GM18907 (cell line): ENCODE measurements at regions not wholly inside any gene's neighbourhood (a gene's known extent, or its start where the extent isn't known, plus 50 kb on each side); places are given as distances from the start of the nearest gene placed in this dataset.

Source experiments
- ATAC-seq: cut with Tn5 transposase; IDR thresholded peaks from one replicate; pipeline ENCODE4 v1.9.1; 2021; ENCODE audit warnings: mild to moderate bottlenecking, moderate library complexity; ENCODE audit not compliant: unreplicated experiment

DNA sequence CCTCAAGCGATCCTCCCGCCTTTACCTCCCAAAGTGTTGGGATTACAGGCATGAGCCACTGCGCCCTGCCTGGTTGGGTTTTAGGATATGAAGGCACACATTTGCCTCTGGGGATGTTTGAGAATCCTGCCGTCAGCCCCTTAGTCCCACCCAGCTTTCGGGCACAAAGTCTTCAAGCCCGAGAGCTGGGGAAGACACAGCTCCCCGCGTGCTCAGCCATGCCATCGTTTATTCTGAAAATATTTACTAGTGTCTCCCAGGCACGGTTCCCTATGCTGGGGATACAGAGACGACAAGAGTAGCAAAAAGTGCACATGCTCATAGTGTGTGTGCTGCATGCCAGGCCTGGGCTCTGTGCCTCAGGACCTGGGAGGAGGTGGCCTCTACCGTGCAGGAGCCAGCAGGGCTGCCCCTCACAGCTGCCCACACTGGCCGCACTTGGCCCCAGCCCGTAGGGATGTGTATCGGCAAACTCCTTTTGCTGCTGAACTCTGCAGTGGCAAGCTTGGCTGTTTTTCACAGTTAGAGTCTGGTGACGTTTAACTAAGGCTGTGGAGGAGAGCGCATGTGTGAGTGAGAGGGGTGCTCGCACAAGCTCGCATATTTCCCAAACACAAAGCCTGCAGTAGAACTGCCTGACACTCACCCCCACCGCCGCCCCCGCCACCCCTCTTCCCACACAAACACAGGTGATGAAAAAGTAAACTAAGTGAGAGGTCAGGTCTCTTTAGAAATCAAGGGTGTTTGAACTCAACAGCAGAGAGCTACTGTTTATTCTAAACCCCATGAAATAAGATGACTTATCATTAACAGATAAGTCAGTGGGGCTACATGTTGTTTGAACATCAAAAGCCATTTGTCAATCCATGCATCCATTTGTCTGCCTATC is 266.4 kb downstream of the MRTFB start:
- no peak for ATAC-seq

DNA sequence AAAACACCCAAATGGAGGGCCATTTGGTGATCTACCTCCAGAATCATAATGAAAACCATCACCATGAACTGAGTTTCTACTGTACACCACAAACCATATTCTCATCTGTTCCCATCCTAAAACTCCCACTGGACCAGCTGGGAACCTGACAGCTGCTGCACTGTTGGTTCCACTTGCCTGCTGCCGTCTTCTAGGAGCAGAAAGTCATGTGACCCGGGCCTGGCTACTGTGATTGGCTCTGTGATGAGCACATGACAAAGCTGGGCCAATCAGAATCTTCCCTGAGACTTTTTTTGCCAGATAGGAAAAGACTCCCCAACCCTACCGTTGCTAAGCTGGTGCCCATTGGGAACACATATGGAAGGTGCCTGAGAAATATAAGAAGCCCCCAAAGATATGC is 264.2 kb downstream of the MRTFB start:
- no peak for ATAC-seq

DNA sequence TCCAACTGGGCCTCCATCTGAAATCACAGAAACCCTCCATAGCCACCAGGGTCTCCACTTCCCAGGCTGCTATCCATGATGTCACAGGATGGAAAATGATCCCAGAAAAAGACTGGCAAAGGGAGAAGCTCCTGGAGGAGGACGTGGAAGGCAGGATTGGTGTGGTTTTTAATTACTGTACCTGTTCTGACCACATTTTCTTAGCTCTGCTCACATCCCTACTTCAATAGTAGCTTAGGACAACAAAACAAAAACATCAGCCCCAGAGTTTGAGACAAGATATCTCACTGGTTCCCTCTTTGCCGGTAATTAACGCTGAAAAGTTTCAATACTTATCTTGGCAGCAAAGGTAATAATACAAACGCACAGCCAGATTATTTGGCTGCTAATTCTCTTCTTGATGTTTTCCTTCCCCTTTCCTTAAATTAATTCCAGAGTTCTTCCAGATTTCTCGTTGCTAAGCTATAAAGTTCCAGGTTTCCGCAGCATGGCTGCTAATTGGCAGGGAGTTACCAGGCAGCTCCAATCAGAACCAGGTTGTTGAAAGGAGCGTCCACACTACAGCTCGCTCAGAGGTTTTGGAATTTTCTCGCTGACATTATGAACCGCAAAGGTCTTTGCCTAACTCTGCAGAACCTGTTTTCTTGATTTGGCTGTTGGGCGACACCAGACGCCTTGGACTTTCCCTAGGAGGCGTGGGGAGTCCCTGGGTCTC is 263.4 kb downstream of the MRTFB start:
- no peak for ATAC-seq

DNA sequence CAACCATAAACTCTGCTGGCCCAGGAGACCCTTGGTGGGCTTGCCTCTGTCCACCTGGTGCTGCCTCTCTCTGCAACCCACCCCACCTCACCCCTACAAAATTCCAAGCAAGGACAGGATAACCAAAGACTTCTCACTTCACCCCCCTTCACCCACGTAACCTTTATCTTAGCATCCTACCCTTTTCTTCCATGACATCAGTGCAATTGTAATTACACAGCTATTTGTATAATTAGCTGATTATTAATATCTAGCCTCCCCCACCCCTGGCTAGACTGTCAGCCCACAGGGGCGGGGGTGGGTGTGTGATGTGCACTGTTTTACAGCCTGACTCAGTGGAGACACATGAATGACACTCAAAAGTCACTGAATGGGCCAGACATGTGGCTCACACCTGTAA is 262.2 kb downstream of the MRTFB start:
- no peak for ATAC-seq

DNA sequence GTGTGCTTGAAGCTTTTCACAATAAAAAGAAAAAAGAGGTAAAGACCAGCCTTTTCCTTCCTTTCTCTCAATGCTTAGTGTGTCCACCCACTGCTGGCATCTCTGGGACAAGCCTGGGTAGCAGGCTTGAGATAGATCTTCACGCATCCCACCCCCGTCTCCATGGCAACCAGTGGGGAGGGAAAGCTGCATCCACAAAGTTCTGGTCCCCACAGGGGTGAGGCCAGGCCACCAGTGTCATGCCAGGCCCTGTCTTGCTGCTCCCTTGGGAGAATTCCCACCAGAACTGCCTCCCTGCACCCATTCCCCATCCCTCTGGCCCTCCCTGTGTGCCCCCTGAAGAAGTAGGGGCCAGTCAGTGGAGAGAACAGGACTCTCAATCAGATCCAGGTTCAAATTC is 259.9 kb downstream of the MRTFB start:
- ATAC-seq, result no peak

DNA sequence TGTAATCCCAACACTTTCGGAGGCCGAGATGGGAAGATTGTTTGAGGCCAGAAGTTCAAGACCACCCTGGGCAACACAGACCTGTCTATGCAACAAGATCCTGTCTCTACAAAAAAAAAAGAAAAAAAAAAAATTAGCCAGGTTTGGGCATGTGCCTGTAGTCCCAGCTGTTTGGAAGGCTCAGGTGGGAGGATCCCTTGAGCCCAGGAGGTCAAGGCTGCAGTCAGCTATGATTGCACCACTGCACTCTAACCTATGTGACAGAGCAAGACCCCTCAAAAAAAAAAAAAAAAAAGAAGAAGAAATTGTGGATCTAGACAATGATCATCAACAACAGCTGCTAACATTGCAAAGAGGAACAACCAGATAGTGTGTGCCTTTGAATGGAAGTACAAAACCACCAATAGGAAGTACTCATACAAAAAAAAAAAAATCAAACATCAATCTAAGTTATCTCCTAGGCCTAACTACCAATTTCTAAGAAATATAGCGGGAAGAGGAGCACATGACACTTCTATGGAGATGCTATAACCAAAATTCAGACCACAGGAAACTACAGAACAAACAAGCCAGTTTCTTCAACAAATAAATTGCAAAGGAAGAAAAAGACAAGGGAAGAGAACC is 258.7 kb downstream of the MRTFB start:
- ATAC-seq, result no peak

DNA sequence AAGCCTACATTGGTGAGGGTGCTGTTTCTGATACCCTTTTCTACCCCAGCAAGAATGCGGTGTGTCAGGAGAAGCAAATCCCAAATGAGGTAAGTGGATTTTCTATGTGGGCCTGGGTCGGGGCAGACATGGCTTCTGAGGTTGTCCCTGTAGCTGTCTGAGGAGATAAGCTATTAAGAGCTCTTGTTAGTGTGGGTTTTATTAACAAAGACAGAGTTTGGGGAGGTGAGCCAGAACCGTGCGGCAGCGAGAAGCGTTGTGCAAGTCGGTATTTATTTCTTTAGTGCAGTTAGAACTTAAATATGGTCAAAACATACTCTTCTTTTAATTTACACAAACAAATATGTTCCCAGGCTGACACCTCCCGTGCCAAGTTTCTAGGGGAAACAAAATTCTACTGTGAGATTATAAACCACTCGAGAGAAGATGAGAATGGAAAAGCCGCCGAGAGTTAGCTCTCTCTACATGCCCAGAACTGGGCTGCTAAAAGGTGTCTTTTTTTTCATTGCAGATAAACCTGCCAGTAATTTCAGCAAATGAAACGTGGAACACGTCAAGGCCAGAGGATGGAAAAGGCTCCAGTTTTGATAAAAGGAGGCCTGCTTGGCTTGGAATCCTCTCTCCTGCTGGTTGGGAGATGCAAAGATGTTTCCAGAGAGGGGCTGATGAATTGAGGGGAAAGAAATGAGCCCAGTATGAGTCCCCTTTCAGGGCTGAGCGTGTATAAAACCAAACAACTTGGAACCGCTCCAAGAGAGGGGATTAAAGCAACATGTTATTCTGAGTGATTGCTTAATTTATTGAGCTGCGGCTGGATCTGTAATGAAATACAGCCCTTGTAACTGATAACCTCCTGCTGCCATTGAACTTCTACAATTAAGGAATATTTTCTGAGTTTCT is 254.6 kb downstream of the MRTFB start:
- ATAC-seq, result no peak

DNA sequence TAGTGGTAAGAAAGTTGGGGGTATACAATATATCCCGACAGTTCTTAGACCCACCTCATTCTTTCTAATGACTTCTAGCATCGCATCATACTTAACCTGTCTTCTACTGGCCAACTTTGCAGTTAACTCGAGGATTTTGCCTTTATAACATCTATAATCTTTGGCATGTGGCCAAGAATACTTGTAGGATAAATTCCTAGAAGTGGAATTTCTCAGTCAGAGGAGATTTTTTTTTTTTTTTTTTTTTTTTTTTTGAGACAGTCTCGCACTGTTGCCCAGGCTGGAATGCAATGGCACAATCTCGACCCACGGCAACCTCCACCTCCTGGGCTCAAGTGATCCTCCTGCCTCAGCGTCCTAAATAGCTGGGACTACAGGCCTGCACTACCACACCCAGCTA is 253.5 kb downstream of the MRTFB start:
- ATAC-seq, result no peak

DNA sequence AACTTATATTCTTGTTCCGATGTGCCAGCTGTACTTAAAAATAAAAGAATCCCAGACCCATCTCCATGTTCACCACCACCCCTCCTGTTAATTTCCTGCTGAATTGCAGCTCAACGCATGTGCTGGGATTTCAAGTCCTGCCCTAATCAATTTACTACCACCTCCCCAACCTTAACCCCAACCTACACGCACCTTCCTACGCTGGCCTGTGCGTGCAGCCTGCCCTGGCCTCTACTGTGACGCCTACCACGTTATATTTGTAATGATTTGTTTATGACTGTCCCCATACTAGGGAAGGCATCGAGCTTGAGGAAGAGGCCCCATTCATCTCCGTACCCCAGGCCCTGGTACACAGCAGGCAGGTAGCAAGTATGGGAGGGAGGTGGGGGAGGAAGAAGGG is 251.1 kb downstream of the MRTFB start:
- ATAC-seq, result no peak

DNA sequence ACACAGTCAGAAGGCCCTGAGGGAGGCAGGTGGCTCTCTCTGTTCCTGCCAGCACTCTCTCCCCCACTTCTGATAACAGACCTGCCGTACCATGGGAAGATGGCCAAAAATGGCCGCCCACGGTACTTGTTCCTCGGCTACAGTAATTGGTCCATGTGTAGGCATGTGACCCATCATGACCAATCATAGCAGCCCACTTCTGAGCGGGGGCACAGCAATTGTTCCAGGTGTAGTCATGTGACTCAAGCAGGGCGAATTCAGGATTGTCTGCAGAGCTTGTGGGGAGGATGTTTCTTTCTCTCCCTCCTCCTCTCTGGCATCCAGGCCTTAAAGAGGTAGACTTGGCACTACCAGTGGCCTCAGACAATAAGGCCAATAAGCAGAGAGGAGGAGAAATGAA is 250.4 kb downstream of the MRTFB start:
- ATAC-seq, result no peak

DNA sequence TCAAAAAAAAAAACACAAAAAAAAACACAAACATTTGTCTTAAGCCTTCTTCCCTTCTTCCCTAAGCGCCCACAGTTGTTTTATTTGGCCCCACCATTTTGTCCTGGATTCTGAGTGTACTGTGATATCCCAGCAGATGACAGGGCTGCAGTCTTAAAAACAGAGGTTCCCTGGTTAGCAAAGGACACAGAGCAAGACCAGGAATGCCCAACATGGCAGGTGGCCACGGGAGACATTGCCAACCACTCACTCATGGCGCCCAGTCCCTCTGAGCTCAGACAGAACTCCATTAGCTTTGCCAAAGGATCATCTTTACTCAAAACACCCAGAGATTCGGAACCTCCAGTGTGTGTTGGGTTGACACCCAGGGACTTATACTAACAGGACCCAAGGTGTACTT is 249.3 kb downstream of the MRTFB start:
- no peak for ATAC-seq
